K562 (cell line): ENCODE measurements at regions not wholly inside any gene's neighbourhood (a gene's known extent, or its start where the extent isn't known, plus 50 kb on each side); places are given as distances from the start of the nearest gene placed in this dataset.

Experiments used
- ARNT ChIP-seq, 2 experiments: fragments of 450-650 bp; IDR thresholded peaks; 2 replicates each; pipeline ENCODE4 v1.6.1; 2016; ENCODE audit warnings: mild to moderate bottlenecking in 1 of 2
- KDM2B ChIP-seq: fragments of 250-450 bp; sonication (Bioruptor Pico); IDR thresholded peaks from 2 replicates; pipeline ENCODE4 v1.8.0; 2021; ENCODE audit warnings: mild to moderate bottlenecking, moderate library complexity
- MAFK ChIP-seq: IDR thresholded peaks from 2 replicates; pipeline ENCODE4 v1.6.1; 2011; ENCODE audit warnings: low read length, improper control_type of control experiment
- NCOR1 ChIP-seq: fragments of 450-650 bp; IDR thresholded peaks from 2 replicates; pipeline ENCODE4 v1.6.1; 2016; ENCODE audit warnings: mild to moderate bottlenecking, moderate library complexity
- PHTF2 ChIP-seq: fragments of 250-450 bp; sonication (Bioruptor Pico); IDR thresholded peaks from 2 replicates; pipeline ENCODE4 v1.5.0; 2021; ENCODE audit warnings: mild to moderate bottlenecking
- SRSF1 ChIP-seq: fragments of 200-400 bp; formaldehyde crosslinking; IDR thresholded peaks from 2 replicates; pipeline ENCODE4 v1.6.1; 2017; ENCODE audit warnings: mild to moderate bottlenecking, low read depth, low read length, moderate library complexity
- TAL1 ChIP-seq: fragments of 450-650 bp; IDR thresholded peaks from 2 replicates; pipeline ENCODE4 v1.6.1; 2016; ENCODE audit warnings: mild to moderate bottlenecking
- TF ChIP-seq, protein P1 (sequence below): sonication (generic); formaldehyde crosslinking; IDR thresholded peaks from 2 replicates; pipeline ENCODE4 v1.8.1; 2023; ENCODE audit warnings: mild to moderate bottlenecking, missing genetic modification reagents

DNA sequence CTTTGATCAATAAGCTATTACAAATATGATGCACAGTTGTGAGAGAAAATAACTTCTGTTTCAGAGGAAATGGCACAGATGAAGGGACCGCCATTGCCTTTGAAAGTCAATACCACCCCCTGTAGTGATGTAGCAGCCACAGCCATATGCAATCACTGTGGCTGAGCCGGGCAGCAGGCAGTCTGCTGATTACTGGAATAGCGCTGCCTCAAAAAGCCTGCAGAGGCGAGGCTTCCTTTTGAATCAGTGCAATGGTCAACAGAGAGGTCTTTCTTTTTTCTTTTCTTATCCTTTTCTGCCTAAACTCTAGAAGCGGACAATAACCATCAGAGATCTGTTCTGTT is 265.1 kb upstream of the TAS2R1 start:
- TF ChIP-seq KDM2B (CRISPR knock-in tag) (no peak), NCOR1 (no peak), SRSF1 (no peak), ARNT (IDR thresholded peaks at IDR 0.05) (no peak), MAFK (no peak), TAL1 (no peak), PHTF2 (CRISPR knock-in tag) (no peak)
- TF ChIP-seq, protein P1, sequence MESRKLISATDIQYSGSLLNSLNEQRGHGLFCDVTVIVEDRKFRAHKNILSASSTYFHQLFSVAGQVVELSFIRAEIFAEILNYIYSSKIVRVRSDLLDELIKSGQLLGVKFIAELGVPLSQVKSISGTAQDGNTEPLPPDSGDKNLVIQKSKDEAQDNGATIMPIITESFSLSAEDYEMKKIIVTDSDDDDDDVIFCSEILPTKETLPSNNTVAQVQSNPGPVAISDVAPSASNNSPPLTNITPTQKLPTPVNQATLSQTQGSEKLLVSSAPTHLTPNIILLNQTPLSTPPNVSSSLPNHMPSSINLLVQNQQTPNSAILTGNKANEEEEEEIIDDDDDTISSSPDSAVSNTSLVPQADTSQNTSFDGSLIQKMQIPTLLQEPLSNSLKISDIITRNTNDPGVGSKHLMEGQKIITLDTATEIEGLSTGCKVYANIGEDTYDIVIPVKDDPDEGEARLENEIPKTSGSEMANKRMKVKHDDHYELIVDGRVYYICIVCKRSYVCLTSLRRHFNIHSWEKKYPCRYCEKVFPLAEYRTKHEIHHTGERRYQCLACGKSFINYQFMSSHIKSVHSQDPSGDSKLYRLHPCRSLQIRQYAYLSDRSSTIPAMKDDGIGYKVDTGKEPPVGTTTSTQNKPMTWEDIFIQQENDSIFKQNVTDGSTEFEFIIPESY (CRISPR knock-in tag): no peak
